ENCODE measurements at regions not wholly inside any gene's neighbourhood (a gene's known extent, or its start where the extent isn't known, plus 50 kb on each side); places are given as distances from the start of the nearest gene placed in this dataset.
"Not testable (repeated sequence)": the region's sequence is repeated elsewhere in the genome, so short reads cannot be mapped to it uniquely, and the experiment has no call there.

DNA sequence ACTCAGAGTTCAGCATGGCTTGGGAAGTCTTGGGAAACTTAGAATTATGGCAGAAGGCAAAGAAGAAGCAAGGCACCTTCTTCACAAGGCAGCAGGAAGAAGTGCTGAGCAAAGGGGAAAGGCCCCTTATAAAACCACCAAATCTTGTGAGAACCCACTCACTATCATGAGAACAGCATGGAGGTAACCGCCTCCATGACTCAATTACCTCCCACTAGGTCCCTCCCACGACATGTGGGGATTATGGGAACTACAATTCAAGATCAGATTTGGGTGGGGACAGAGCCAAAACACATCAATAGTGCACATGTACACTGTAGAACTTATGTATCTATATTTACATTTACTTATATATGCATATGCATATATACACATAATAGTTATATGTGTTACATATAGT lies 565.3 kb upstream of the NR2F2 start:
- intact Hi-C loops (cut with micrococcal nuclease), result no loop called here
- Mint-ChIP-seq H3K4me1 (ENCODE audit: low read depth) (no peaks in the 10 kb centered on the region), H3K36me3 (ENCODE audit: low read depth) (no peaks in the 10 kb centered on the region), H3K9me3 (no peaks in the 10 kb centered on the region), H3K4me3 (no peak overlapping the region), H3K27me3 (peaks cover 1% of the 10 kb centered on the region), H3K27ac (no peak overlapping the region)
- TF ChIP-seq, protein P1, sequence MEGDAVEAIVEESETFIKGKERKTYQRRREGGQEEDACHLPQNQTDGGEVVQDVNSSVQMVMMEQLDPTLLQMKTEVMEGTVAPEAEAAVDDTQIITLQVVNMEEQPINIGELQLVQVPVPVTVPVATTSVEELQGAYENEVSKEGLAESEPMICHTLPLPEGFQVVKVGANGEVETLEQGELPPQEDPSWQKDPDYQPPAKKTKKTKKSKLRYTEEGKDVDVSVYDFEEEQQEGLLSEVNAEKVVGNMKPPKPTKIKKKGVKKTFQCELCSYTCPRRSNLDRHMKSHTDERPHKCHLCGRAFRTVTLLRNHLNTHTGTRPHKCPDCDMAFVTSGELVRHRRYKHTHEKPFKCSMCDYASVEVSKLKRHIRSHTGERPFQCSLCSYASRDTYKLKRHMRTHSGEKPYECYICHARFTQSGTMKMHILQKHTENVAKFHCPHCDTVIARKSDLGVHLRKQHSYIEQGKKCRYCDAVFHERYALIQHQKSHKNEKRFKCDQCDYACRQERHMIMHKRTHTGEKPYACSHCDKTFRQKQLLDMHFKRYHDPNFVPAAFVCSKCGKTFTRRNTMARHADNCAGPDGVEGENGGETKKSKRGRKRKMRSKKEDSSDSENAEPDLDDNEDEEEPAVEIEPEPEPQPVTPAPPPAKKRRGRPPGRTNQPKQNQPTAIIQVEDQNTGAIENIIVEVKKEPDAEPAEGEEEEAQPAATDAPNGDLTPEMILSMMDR (IDR thresholded peaks at IDR 0.05), result no peak
- no peak for DNase-seq
- ChIA-PET CTCF (no interaction called here), POLR2A (no interaction called here)
- no peak for ATAC-seq

DNA sequence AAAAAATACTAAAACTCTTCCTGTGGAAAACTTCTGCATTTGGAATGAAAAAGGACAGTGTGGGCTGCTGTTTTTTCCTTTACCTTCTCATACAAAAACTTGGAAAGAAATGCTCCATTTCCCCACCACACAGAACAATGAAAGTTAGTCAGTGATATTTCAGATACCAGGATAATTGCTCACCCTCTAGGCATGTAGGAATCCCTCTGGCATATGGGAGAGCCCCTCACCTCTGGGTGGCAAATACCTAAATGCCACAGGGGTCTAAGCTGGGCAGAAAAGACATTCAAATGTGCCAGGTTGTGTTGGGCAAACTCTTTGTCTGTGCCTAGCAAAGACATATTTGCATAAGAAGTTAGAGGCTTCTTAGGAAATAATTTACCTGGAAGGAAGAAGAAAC lies 560.3 kb upstream of the NR2F2 start:
- Mint-ChIP-seq H3K36me3 (ENCODE audit: low read depth) (no peaks in the 10 kb centered on the region), H3K4me1 (ENCODE audit: low read depth) (no peaks in the 10 kb centered on the region), H3K27me3 (peaks cover 3% of the 10 kb centered on the region), H3K9me3 (no peaks in the 10 kb centered on the region), H3K4me3 (no peak overlapping the region), H3K27ac (no peak overlapping the region)
- DNase-seq, result no peak
- intact Hi-C loops (cut with micrococcal nuclease), result no loop called here
- TF ChIP-seq, protein P1 (IDR thresholded peaks at IDR 0.05), result no peak
- no peak for ATAC-seq
- CTCF ChIA-PET, result no interaction called here
- POLR2A ChIA-PET, result no interaction called here

DNA sequence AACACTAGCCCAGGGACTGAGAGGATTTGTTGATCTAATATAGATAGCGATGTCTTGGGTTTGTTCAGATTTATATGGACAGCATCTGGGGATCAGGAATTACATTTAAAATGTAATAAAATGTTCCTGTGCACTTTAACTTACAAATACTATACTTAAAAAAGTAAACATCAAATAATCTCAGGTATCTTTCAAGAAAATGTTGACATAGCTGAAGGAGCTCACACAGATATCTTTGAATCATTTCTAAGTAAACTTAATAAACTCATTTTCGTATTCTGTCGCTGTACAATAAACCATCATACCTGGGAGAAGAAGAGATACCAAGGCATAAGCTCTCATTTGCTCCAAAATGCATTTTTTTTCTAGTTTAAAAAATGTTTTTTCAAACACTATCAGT lies 557.5 kb upstream of the NR2F2 start:
- intact Hi-C loops (cut with micrococcal nuclease), result no loop called here
- H3K9me3 Mint-ChIP-seq, result no peaks in the 10 kb centered on the region
- H3K27me3 Mint-ChIP-seq, result peaks cover 3% of the 10 kb centered on the region
- H3K4me1 Mint-ChIP-seq (ENCODE audit: low read depth), result no peaks in the 10 kb centered on the region
- no peak for DNase-seq
- ATAC-seq, result no peak
- CTCF ChIA-PET, result interaction anchor here (0.9 kb wide), 1 partner anchor 9 kb away, joined by 3 read pairs; no protein-coding TSS in a partner anchor
- TF ChIP-seq, protein P1 (IDR thresholded peaks at IDR 0.05), result no peak
- POLR2A ChIA-PET, result no interaction called here
- no peak overlapping the region for H3K27ac Mint-ChIP-seq
- H3K4me3 Mint-ChIP-seq, result no peak overlapping the region
- H3K36me3 Mint-ChIP-seq (ENCODE audit: low read depth), result no peaks in the 10 kb centered on the region

DNA sequence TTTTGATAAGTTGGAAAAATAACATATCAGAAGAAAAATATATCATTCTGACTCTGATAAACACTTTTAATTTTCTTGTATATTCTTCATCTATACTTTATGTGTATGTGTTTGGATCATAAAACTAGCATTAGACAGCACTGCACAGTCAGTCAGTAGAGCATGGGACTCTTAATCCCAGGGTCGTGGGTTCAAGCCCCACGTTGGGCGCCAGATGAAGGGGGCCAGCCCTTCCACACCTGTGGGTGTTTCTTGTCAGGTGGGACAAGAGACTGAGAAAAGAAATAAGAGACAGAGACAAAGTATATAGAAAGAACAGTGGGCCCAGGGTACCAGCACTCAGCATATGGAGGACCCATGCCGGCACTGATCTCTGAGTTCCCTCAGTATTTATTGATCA lies 546.0 kb upstream of the NR2F2 start:
- H3K27ac Mint-ChIP-seq, result no peak overlapping the region
- peaks cover 35% of the 10 kb centered on the region for H3K9me3 Mint-ChIP-seq
- no peaks in the 10 kb centered on the region for H3K36me3 Mint-ChIP-seq (ENCODE audit: low read depth)
- CTCF ChIA-PET, result no interaction called here
- TF ChIP-seq, protein P1 (IDR thresholded peaks at IDR 0.05), result no peak
- H3K4me3 Mint-ChIP-seq, result no peak overlapping the region
- no peaks in the 10 kb centered on the region for H3K27me3 Mint-ChIP-seq
- DNase-seq (no peak), ATAC-seq (no peak)
- intact Hi-C loops (cut with micrococcal nuclease), result no loop called here
- POLR2A ChIA-PET, result no interaction called here
- no peaks in the 10 kb centered on the region for H3K4me1 Mint-ChIP-seq (ENCODE audit: low read depth)

DNA sequence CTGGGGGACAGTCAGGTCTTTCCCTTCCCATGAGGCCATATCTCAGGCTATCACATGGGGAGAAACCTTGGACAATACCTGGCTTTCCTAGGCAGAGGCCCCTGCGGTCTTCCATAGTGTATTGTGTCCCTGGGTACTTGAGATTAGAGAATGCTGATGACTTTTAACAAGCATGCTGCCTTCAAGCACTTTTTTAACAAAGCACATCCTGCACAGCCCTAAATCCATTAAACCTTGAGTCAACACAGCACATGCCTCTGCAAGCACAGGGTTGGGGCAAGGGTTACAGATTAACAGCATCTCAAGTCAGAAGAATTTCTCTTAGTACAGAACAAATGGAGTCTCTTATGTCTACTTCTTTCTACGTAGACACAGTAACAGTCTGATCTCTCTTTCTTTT lies 545.2 kb upstream of the NR2F2 start:
- ATAC-seq; POLR2A ChIA-PET; H3K4me1 Mint-ChIP-seq (ENCODE audit: low read depth); H3K4me3 Mint-ChIP-seq; H3K27ac Mint-ChIP-seq; H3K27me3 Mint-ChIP-seq; DNase-seq; CTCF ChIA-PET; intact Hi-C loops (cut with micrococcal nuclease); H3K36me3 Mint-ChIP-seq (ENCODE audit: low read depth): not testable (repeated sequence)
- H3K9me3 Mint-ChIP-seq, result peaks cover 35% of the 10 kb centered on the region

DNA sequence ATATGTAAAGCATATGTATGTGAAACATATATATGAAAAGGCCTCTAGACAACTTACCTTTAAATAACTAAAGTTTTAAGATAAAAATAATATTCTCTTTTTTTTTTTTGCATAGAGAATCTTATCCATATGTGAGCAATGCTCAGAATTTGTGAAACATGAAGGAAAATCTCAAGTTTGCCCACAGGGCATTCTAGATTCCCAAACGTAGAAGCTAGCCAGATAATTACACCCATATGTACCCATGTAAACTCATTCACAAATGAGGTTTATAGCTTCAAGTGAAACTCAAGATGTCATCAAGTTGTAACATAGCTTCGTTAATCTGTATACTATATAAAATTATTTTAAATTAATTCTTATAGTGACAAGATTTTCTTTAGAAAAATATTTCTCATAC lies 537.3 kb upstream of the NR2F2 start:
- CTCF ChIA-PET, result no interaction called here
- Mint-ChIP-seq H3K9me3 (no peaks in the 10 kb centered on the region), H3K27me3 (peaks cover 11% of the 10 kb centered on the region), H3K4me3 (no peak overlapping the region), H3K27ac (no peak overlapping the region), H3K36me3 (ENCODE audit: low read depth) (no peaks in the 10 kb centered on the region), H3K4me1 (ENCODE audit: low read depth) (no peaks in the 10 kb centered on the region)
- intact Hi-C loops (cut with micrococcal nuclease), result no loop called here
- POLR2A ChIA-PET, result interaction anchor here (0.6 kb wide), 1 partner anchor 160 kb away, joined by 3 read pairs; no protein-coding TSS in a partner anchor
- DNase-seq, result no peak
- TF ChIP-seq, protein P1 (IDR thresholded peaks at IDR 0.05), result no peak
- ATAC-seq, result no peak

Measured in activated CD8-positive, alpha-beta T cell treated with anti-CD3 and anti-CD28 coated beads for 36 hours (primary cell).